ENCODE measurements at regions not wholly inside any gene's neighbourhood (a gene's known extent, or its start where the extent isn't known, plus 50 kb on each side); places are given as distances from the start of the nearest gene placed in this dataset.

GRCh38 chr17:45690625-45691275 lies 93.4 kb upstream of the CRHR1 start:
- TF ChIP-seq CTCF (IDR thresholded peaks at IDR 0.05; ENCODE audit: extremely low read depth in 1 of 2, insufficient read depth in 1 of 2, low read depth in 1 of 2, low read length in 2 of 2) = no peak
- no peak for TF ChIP-seq POLR2A (IDR thresholded peaks at IDR 0.05; ENCODE audit: low read depth, low read length)
- no peak for TF ChIP-seq POLR2AphosphoS5 (IDR thresholded peaks at IDR 0.05; ENCODE audit: insufficient read depth, low read depth, low read length)
- TF ChIP-seq MYC (IDR thresholded peaks at IDR 0.05; ENCODE audit: low read depth, low read length) = no peak
